Gastrocnemius medialis (tissue), 4 donors: ENCODE measurements at regions not wholly inside any gene's neighbourhood (a gene's known extent, or its start where the extent isn't known, plus 50 kb on each side); places are given as distances from the start of the nearest gene placed in this dataset.
"Not testable (repeated sequence)": the region's sequence is repeated elsewhere in the genome, so short reads cannot be mapped to it uniquely, and the experiment has no call there.

Experiments used
- ATAC-seq, 2 donors: fragments of 150-250 bp; one replicate each; pipeline ENCODE4 v1.9.1; 2016
- DNase-seq, 2 donors: peaks; one replicate each; pipeline ENCODE4 v3.0.0-alpha.2; 2019
- H3K27ac ChIP-seq, 4 donors: fragments of 200-600 bp; sonication (generic); 1 replicate in 1 of 4; 2 replicates in 3 of 4; pipeline ENCODE4 v1.5.1; 2016 to 2018; ENCODE audit warnings: mild to moderate bottlenecking in 2 of 4, moderate library complexity in 1 of 4
- H3K27me3 ChIP-seq, 3 donors: fragments of 200-600 bp; sonication (generic) in 2 of 3; 1 replicate in 1 of 3; 2 replicates in 2 of 3; pipeline versions ENCODE4 v1.5.1 to v1.6.0; 2016 to 2019; ENCODE audit warnings: mild to moderate bottlenecking in 1 of 3, moderate library complexity in 1 of 3
- H3K36me3 ChIP-seq, 2 donors: fragments of 200-600 bp; sonication (generic) in 1 of 2; one replicate each; pipeline ENCODE4 v1.5.1; 2017 to 2018
- H3K4me1 ChIP-seq, 2 donors: fragments of 200-600 bp; sonication (generic) in 1 of 2; one replicate each; pipeline ENCODE4 v1.5.1; 2016 to 2017; ENCODE audit warnings: mild to moderate bottlenecking in 2 of 2
- H3K4me3 ChIP-seq, 4 donors: fragments of 200-600 bp; sonication (generic) in 3 of 4; 1 replicate in 1 of 4; 2 replicates in 3 of 4; pipeline ENCODE4 v1.5.1; 2016 to 2019; ENCODE audit warnings: mild to moderate bottlenecking in 2 of 4
- H3K9me3 ChIP-seq, 3 donors: fragments of 200-600 bp; sonication (generic) in 2 of 3; 1 replicate in 1 of 3; 2 replicates in 2 of 3; pipeline ENCODE4 v1.5.1; 2016 to 2019
- CTCF ChIP-seq, 5 experiments: fragments of 450-650 bp in 3 of 5; fragments of 200-600 bp in 2 of 5; sonication (generic) in 2 of 5; IDR thresholded peaks in 4 of 5; conservative IDR thresholded peaks in 1 of 5; 1 replicate in 4 of 5; 2 replicates in 1 of 5; pipeline ENCODE4 v1.5.1; 2016 to 2019; ENCODE audit warnings: antibody characterized with exemption in 5 of 5, mild to moderate bottlenecking in 3 of 5, moderate library complexity in 3 of 5
- POLR2A ChIP-seq, 2 donors: fragments of 450-650 bp; IDR thresholded peaks; one replicate each; pipeline ENCODE4 v1.6.1; 2017; ENCODE audit warnings: antibody characterized with exemption in 2 of 2, mild to moderate bottlenecking in 2 of 2, moderate library complexity in 2 of 2
- in situ Hi-C, 4 donors: fragments of 200-750 bp; cut with MboI; loops; one replicate each; pipeline versions ENCODE4 v1.15.0 to v1.8.0; 2017; ENCODE audit warnings: low sequenced_read_pairs in 4 of 4
- intact Hi-C: fragments of 100-400 bp; cut with DNase I; formaldehyde crosslinking; loops from one replicate; pipeline ENCODE4 v1.15.1; 2023; ENCODE audit warnings: low total_unique reads

- ATAC-seq (no peak), DNase-seq (no peak)
- H3K36me3 ChIP-seq = no peaks in the 10 kb centered on the region
- H3K27me3 ChIP-seq = no peaks in the 10 kb centered on the region
- H3K4me1 ChIP-seq = no peaks in the 10 kb centered on the region
- no peaks in the 10 kb centered on the region for H3K9me3 ChIP-seq
- in situ Hi-C loops (no loop called here), intact Hi-C loops (no loop called here)
- TF ChIP-seq POLR2A (IDR thresholded peaks at IDR 0.05) (no peak), CTCF (IDR thresholded peaks at IDR 0.05 in 4 of 5, conservative IDR thresholded peaks at IDR 0.05 in 1 of 5) (no peak)
- no peak overlapping the region for H3K27ac ChIP-seq
- no peak overlapping the region for H3K4me3 ChIP-seq
Observed at GRCh38 chr12:59345406-59345805, 250.4 kb upstream of the SLC16A7 start.

- Histone ChIP-seq H3K36me3 (no peaks in the 10 kb centered on the region), H3K27me3 (no peaks in the 10 kb centered on the region), H3K27ac (no peak overlapping the region), H3K4me3 (no peak overlapping the region), H3K9me3 (no peaks in the 10 kb centered on the region), H3K4me1 (no peaks in the 10 kb centered on the region)
- in situ Hi-C loops (no loop called here), intact Hi-C loops (no loop called here)
- no peak for DNase-seq
- TF ChIP-seq POLR2A (IDR thresholded peaks at IDR 0.05) (no peak), CTCF (IDR thresholded peaks at IDR 0.05 in 4 of 5, conservative IDR thresholded peaks at IDR 0.05 in 1 of 5) (no peak)
- ATAC-seq = no peak
Observed at GRCh38 chr12:59344224-59344623, 251.6 kb upstream of the SLC16A7 start.

GRCh38 chr12:59329462-59329861, 266.4 kb upstream of the SLC16A7 start:
- ATAC-seq = no peak
- H3K27ac ChIP-seq = no peak overlapping the region
- H3K36me3 ChIP-seq = no peaks in the 10 kb centered on the region
- DNase-seq = no peak
- intact Hi-C loops = no loop called here
- in situ Hi-C loops = no loop called here
- H3K4me3 ChIP-seq = no peak overlapping the region
- no peaks in the 10 kb centered on the region for H3K27me3 ChIP-seq
- no peaks in the 10 kb centered on the region for H3K4me1 ChIP-seq
- H3K9me3 ChIP-seq = no peaks in the 10 kb centered on the region
- no peak for TF ChIP-seq POLR2A (IDR thresholded peaks at IDR 0.05)
- no peak for TF ChIP-seq CTCF (IDR thresholded peaks at IDR 0.05 in 4 of 5, conservative IDR thresholded peaks at IDR 0.05 in 1 of 5)

- in situ Hi-C loops, H3K27me3 ChIP-seq: not testable (repeated sequence)
Observed at GRCh38 chr12:59328395-59329075, 267.3 kb upstream of the SLC16A7 start.

GRCh38 chr12:59326457-59326856, 269.4 kb upstream of the SLC16A7 start:
- intact Hi-C loops, in situ Hi-C loops, DNase-seq, ATAC-seq, H3K4me1 ChIP-seq, H3K27ac ChIP-seq, H3K36me3 ChIP-seq, H3K9me3 ChIP-seq, H3K27me3 ChIP-seq, H3K4me3 ChIP-seq: not testable (repeated sequence)

More at GRCh38 chr12:59328395-59329075, 267.3 kb upstream of the SLC16A7 start:
- DNase-seq, H3K36me3 ChIP-seq, H3K9me3 ChIP-seq, H3K27ac ChIP-seq, H3K4me3 ChIP-seq, ATAC-seq, intact Hi-C loops, H3K4me1 ChIP-seq: not testable (repeated sequence)

- TF ChIP-seq CTCF (IDR thresholded peaks at IDR 0.05 in 4 of 5, conservative IDR thresholded peaks at IDR 0.05 in 1 of 5) (no peak), POLR2A (IDR thresholded peaks at IDR 0.05) (no peak)
- Histone ChIP-seq H3K27me3 (no peaks in the 10 kb centered on the region), H3K27ac (no peak overlapping the region), H3K9me3 (no peaks in the 10 kb centered on the region), H3K4me1 (no peaks in the 10 kb centered on the region), H3K4me3 (no peak overlapping the region), H3K36me3 (no peaks in the 10 kb centered on the region)
- intact Hi-C loops = no loop called here
- DNase-seq (no peak), ATAC-seq (no peak)
- in situ Hi-C loops = no loop called here
Observed at GRCh38 chr12:59322473-59322872, 273.4 kb upstream of the SLC16A7 start.
